ENCODE measurements at regions not wholly inside any gene's neighbourhood (a gene's known extent, or its start where the extent isn't known, plus 50 kb on each side); places are given as distances from the start of the nearest gene placed in this dataset.

- TF ChIP-seq CTCF (IDR thresholded peaks at IDR 0.05) (no peak), POLR2A (IDR thresholded peaks at IDR 0.05) (no peak)
These were observed 357.6 kb downstream of the SFMBT2 start for GRCh38 chr10:7053195-7053594.
